Right renal pelvis (tissue), 4 donors: ENCODE measurements at regions not wholly inside any gene's neighbourhood (a gene's known extent, or its start where the extent isn't known, plus 50 kb on each side); places are given as distances from the start of the nearest gene placed in this dataset.
"Not testable (repeated sequence)": the region's sequence is repeated elsewhere in the genome, so short reads cannot be mapped to it uniquely, and the experiment has no call there.

Experiments
- DNase-seq, 4 donors: peaks; one replicate each; pipeline ENCODE4 v3.0.0-alpha.2; 2013; ENCODE audit warnings: low read depth in 4 of 4, low spot score in 3 of 4, missing footprints in 1 of 4

DNA sequence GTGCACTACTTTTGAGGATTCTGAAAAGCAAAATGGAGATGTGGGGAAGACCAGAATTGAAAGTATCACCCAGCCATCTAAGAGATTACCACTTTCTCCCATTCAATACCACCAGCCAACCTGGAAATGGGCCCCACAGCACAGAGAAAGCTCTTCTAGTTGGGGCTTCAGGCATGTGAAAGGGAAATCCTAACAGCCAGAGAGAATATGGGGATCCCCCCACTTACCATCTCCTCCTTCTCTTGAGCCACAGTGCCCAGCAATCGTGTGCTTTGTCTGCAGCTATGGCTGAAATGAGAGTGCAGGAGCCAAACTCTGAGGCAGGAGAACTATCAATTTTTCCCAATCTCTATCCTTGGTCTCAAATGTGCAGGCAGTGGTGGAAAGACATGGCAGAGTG lies 173.2 kb upstream of the KCTD7 start:
- DNase-seq = not testable (repeated sequence)

DNA sequence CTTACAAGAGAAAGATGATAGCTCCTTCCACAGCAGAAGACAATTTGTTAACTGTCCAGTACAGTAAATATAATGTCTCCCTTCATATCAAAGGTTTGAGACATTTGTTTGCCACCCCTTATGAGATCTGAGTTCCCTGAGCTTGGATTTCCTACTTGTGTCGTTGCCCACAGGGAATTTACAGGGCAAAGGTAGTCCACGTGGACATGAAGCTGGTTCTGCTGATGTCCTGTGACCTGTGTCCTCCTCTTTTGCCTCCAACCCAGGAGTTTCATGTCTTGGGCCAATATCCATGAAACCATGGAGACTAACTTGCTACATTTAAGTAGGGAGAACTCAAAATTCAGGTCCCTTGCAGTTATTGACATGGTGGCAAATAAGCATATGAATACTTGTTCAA lies 172.2 kb upstream of the KCTD7 start:
- not testable (repeated sequence) for DNase-seq

DNA sequence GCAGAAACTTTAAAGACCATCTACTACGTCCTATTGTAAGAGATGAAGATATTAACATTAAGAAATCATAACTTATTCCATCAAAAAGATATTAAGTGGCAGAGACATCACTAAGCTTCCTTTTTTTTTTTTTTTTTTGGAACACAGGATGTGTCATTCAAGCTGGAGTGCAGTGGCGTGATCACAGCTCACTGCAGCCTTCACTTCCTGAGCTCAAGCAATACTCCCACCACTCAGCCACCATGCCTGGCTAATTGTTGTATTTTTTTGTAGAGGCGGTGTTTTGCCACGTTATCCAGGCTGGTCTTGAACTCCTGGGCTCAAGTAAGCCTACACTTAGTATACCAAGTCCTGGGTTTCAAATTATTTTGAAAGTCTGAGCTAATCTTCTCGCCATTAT lies 169.7 kb upstream of the KCTD7 start:
- DNase-seq = peak in 1 of 4 donors; percentile 3

DNA sequence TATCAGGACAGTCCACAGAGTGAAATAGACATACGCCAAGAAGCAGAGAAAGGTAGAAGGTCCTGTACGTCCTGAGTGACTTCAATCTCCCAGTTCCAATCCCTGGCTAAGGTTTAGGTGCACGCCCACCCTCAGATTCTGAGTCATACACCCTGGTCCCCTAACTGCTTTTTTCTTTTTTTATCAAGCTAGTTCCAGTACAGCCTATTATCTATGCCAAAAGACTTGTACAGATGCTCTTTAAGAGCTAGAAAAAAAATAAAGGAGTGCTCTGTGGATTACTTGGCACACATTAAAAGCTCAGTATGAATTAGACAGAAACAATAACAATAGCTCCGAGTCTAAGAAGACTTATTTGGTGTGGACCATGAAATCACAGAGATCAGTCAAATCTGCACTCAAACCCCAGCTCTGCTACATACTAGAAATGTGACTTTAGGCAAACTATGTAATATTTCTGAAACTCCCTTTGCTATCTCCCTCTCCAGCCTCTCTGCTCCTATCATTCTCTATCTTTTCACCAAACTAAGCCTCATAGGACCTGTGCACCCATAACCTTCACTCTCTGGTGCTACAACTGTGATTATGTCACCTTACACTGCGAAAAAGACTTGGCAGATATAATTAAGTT lies 168.8 kb upstream of the KCTD7 start:
- not testable (repeated sequence) for DNase-seq

DNA sequence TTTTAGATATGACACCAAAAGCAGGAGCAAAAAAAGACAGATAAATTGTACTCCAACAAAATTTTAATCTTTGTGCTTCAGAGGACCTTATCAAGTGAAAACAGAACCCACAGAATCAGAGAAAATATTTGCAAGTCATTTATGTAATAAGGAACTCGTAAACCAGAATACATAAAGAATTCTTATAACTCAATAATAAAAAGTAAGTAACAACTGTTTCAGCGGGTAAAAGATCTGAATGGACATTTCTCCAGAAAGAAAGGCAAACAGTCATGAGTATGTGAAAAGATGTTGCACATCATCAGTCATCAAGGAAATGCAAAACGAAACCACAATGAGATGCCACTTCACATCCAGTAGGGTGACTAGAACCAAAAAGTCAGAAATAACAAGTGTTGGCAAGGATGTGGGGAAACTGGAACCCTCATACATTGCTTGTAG lies 167.7 kb upstream of the KCTD7 start:
- DNase-seq = no peak

DNA sequence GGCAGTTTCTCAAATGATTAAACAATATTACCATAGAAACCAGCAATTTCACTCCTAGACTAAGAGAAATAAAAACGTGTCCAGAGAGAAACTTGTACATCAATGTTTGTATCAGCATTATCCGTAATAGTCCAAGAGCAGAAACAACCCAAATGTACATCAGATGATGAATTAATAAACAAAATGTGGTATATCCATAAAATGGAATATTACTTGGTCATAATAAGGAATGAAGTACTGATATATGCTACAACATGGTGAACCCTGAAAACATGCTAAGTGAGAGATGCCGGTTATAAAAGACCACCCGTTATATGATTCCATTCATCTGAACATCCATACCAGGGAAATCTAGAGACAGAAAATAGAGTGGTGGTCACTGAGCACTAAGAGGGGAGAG lies 167.3 kb upstream of the KCTD7 start:
- not testable (repeated sequence) for DNase-seq

DNA sequence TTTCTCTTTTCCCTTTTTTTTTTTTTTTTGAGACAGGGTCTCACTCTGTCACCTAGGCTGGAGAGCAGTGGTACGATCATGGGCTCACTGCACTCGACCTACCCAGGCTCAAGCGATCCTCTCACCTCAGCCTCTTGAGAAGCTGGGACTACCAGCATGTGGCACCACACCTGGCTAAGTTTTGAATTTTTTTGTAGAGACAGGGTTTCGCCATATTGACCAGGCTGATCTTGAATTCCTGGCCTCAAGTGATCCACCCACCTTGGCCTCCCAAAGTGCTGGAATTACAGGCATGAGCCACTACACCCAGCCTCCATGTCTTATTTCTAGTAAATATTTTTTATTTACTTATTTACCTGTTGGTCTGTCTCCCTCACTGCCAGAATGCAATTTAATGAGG lies 165.8 kb upstream of the KCTD7 start:
- not testable (repeated sequence) for DNase-seq

DNA sequence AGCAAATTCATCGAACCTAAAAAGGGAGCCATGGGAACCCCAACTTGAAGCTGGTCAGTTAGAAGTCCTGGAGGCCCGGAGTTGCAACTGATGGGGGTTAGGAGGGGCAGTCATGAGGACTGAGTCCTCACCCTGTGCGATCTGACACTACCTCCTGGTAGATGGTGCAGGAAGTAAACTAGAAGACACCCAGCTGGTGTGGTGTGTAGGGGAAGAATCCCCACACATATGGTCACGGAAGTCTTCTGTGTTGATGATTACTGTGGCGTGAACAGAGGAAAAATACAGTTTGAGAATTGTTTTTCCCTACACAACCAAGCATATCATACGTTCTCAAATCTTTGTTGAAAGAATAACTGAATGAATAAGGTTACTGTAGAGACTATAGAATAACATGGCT lies 164.6 kb upstream of the KCTD7 start:
- no peak for DNase-seq

DNA sequence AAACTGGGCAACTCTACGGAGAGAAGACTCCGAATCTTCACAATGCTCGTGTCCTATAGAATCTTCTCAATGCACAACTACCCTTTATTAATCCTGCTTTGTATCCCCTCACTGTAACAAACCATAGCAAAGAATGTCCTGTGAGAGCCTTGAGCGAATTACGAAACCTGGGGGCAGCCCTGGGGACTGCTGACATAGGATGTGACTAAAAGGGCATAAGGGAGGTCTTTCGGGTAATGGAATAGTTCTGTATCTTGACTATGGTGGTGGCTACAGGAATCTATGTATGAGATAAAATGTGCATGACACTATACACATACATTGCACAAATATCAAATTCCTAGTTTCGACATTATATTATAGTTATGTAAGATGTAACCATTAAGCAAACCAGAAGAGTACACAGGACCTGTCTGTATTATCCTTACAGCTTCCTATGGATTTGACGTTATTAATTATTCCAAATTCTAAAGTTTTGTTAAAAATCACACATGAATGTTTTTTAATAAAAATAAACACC lies 162.5 kb upstream of the KCTD7 start:
- DNase-seq = no peak

DNA sequence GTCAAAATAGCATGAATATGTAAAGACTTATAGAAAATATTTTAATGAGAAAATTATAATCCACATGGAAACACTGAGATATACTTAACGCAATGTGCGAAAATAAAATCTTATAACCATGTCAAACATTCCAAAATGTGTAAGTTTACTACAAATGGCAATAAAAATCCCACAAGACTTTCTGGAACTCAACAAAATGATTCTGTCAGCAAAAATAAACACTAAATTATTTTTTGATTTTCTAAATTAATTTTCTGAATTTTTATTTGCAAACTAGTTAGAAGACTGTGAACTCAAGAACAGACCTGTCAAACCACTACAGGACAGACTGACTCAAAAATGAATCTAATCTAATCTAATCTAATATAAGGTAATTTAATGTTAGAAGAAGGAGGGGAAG lies 160.8 kb upstream of the KCTD7 start:
- DNase-seq = no peak

DNA sequence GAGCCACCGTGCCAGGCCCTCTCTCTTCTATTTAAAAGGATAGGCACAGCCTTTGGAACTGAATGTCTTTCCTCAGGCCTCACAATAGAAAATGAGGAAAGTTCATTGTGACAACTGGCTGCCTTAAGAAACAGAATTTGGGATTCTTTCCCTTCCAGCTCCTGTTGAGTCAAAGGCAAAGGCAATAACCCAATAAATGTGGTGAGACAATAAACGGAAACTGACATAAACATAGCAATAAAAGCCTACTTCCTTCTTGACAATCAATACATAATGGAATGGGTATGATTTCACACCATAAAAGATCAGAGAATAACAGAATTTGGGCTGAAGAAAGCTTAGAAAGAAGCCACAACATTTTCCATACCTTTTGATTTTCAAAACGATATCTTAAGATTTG lies 155.6 kb upstream of the KCTD7 start:
- DNase-seq = not testable (repeated sequence)

DNA sequence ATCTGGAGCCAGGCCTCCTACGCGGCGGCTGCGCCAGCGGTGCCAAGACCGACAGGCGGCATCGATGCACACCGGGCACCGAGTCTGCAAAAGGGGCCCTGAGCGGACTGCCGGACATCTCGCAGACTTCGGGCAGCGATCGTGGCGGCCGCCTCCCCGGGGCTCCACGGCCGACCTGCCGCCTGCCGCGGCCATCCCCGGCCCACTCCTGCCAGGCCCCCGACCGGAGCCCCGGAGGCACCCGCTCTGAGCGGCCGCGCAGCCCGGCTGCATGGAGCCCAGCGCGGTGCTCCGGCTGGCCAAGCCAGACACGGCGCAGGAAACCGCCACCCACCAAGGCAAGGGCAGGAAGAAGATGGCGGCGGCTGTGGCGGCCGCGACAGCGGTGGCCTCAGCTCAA lies 154.2 kb upstream of the KCTD7 start:
- DNase-seq = no peak

DNA sequence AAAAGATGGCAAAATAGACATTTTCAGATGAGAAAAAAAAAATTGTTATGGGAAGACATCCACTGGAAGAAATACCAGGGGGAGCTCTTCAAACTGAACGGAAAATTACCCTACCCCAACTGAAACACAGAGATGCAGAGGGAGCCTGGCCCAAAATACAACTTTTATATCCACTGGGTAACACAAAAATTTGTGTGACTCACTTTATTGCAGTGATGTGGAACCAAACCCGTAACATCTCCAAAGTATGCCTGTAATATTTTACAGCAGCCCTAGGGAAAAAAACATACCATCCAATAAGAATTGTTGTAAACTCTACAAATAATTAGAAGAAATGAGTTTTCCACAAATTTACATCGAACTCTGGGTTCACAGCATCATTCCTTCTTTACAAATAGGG lies 152.6 kb upstream of the KCTD7 start:
- DNase-seq = not testable (repeated sequence)

DNA sequence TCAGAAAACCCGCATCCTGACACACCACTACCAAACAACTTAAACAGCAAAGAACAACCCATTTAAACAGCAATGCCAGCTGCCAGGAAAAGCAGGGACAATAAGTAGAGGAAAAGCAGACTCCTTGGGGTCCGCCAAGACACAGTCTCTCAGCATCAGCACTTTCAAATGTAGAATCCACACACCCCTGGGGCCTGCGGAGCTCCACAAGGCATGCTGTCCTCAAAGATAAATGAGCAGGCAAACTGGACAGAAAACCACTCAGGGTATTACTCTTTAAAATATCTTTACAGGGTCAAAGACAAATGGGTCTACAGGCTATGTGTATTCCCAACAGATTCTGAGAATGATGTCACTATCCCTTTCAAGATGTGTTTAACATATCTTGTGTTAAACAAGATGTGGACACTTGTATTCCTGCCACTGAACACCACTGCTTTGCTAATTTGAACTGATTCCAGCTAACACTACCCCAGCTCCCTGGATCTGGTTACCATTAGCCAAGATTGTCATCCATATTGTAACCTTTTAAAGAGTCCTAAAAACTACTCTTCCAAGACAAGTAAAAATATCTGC lies 150.8 kb upstream of the KCTD7 start:
- DNase-seq = not testable (repeated sequence)

DNA sequence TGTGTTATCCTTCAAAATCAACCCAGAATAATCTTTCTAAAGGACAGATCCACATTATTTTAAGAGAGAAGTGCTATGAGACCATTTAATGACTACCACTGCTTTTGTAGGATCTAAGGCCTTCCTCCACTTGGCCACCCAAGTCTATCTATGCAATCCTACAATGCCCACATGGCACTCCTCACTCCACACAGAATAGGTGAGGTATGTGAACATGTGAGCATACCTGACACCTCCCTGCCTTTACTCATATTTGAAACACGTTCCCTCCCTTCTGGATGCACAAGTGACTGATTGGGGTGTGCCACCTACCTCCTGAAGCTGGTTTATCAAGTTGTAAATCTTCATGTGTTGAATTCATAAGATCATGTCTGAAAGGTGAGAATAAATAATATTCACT lies 147.5 kb upstream of the KCTD7 start:
- DNase-seq = not testable (repeated sequence)

DNA sequence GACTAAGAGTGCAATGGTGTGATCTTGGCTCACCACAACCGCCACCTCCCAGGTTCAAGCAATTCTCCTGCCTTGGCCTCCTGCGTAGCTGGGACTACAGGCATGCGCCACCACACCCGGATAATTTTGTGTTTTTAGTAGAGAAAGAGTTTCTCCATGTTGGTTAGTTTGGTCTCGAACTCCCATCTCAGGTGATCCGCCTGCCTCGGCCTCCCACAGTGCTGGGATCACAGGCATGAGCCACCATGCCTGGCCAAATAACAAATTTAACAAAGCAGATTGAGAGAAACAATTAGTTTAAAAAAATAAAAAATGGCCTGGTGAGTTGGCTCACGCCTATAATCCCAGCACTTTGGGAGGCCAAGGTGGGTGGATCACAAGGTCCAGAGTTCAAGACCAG lies 139.6 kb upstream of the KCTD7 start:
- DNase-seq = not testable (repeated sequence)

DNA sequence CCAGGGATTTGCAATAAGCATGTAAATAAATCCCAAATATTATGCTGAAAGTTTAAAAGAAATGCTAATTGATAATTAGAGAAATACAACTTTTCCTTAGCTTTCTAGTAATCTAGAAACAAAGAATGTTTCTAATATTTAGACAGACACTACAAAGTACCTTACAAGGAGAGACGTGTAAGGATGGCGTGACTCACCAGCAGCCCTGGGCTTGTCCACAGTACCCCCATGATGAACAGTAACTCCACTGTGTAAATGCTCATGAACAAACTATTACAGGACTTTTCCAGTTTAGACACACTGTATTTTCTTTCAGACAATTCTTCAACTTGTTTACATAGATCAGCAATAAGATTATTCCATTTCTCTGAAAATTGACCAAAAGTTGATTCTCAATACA lies 138.9 kb upstream of the KCTD7 start:
- not testable (repeated sequence) for DNase-seq

DNA sequence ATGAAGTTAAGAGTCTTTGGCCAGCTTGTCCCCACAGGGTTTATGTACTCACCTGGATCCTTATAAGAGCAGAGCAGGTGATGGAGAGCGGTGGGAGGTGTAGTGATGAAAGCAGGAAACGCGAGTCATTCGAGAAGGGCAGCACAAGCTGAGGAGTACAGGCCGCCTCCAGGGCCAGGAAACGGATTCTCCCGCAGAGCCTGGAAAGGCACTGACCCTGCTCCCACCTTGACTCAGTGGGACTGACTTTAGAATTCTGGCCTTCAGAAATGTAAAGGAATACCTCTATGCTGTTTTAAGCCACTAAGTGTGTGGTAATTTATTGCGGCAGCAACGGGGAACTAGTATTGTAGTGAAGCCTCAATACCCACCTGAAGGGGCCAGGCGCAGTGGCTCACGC lies 137.7 kb upstream of the KCTD7 start:
- DNase-seq = not testable (repeated sequence)

DNA sequence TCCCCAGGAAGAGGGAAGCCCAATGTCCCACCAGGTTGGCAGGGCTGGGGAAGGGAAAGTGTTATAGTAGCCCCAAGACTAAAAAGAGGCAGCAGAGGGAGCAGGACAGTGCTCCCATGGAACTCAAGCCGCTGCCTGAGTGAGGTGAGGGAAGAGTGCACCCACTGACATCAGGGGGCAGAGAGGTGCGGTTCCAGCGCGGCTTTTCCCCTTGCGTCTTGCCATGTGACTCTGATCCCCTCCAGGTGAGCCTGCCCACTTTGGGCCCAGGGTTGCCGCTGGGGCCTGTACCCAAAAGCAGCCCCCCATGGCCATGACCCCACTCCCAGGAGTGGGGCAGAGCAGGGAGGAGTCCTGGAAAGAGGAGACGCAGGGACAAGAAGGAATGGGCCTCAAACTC lies 136.3 kb upstream of the KCTD7 start:
- not testable (repeated sequence) for DNase-seq

DNA sequence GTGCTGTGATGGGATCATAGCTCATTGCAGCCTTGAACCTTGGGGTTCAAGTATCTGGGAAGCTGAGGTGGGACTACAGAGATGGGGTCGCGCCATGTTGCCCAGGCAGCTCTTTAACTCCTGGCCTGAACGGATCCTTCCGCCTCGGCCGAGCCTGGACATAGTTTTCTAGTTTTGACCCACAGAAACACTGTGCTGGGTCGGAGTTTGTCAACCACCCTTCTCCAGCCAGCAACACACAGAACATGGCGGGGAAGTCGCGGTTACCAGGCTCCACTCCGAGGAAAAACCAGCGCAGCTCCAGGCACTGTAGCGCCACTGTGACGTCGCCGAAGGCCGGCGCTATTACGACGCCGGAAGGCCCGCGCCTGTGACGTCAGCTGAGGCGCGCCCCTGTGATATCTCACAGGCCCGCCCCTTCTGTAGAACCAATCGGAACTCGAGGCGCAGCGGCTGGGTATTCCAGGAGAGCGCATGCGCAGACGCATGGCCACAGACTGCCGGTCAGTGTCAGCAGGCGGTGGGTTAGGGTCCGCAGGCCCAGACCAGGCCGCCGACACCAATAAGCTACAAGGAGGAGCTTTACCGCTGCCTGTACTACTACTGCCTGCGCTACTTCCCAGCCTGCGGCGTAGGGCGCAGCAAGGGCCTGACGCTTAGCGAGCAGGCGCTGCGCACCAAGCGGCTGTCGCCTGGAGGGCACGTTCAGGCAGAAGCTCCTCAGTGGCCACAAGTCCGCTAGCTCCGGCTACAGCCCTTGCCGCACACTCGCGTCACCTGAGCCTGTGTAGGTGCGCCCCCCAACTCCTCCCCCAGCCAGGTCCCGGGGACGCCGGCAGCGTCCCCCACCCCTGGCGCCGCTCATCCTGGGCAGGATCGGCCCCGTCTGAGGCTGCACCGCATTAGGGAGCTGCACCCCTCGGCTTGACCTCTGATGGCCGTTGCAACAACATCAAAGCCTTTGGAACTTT lies 135.2 kb upstream of the KCTD7 start:
- DNase-seq = peak; percentile 95 to 100 (median 97)

DNA sequence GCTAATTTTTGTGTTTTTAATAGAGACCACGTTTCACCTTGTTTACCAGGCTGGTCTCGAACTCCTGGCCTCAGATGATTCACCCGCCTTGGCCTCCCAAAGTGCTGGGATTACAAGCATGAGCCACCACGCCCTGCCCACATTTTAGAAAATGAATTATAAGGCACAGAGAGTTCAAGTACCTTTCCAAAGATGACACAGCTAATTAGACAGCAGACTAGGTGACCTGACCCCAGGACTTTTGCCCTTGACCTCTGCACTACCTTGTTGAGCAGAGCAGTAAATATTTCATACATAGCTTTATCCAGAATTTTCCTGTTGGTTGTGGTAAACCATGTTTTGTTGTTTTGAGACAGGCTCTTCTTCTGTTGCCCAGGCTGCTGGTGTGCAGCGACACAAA lies 131.3 kb upstream of the KCTD7 start:
- DNase-seq = no peak
